GM19372 (cell line): ENCODE measurements at regions not wholly inside any gene's neighbourhood (a gene's known extent, or its start where the extent isn't known, plus 50 kb on each side); places are given as distances from the start of the nearest gene placed in this dataset.
A peak's percentile ranks its signal among the peaks of the same experiment; 100 is the strongest.

Experiments
- ATAC-seq: cut with Tn5 transposase; IDR thresholded peaks from one replicate; pipeline ENCODE4 v1.9.1; 2021; ENCODE audit warnings: mild to moderate bottlenecking, low read depth, moderate library complexity; ENCODE audit not compliant: unreplicated experiment

- no peak for ATAC-seq
Observed at GRCh38 chr5:143569722-143570567, 166.5 kb upstream of the NR3C1 start.

GRCh38 chr5:143569213-143569701, 165.8 kb upstream of the NR3C1 start:
- ATAC-seq, result no peak

GRCh38 chr5:143567583-143568504, 164.4 kb upstream of the NR3C1 start:
- no peak for ATAC-seq

GRCh38 chr5:143566139-143566538, 162.7 kb upstream of the NR3C1 start:
- no peak for ATAC-seq

- peak; percentile 99 for ATAC-seq
Observed at GRCh38 chr5:143564417-143564816, 160.9 kb upstream of the NR3C1 start.

GRCh38 chr5:143562935-143563334, 159.4 kb upstream of the NR3C1 start:
- no peak for ATAC-seq

GRCh38 chr5:143561219-143561618, 157.7 kb upstream of the NR3C1 start:
- no peak for ATAC-seq

GRCh38 chr5:143560378-143560777, 156.9 kb upstream of the NR3C1 start:
- ATAC-seq, result no peak

GRCh38 chr5:143559586-143560109, 156.2 kb upstream of the NR3C1 start:
- ATAC-seq, result no peak

GRCh38 chr5:143558048-143558447, 154.6 kb upstream of the NR3C1 start:
- ATAC-seq, result no peak

- no peak for ATAC-seq
Observed at GRCh38 chr5:143557061-143557818, 153.8 kb upstream of the NR3C1 start.

- ATAC-seq, result no peak
Observed at GRCh38 chr5:143554918-143555477, 151.5 kb upstream of the NR3C1 start.

- no peak for ATAC-seq
Observed at GRCh38 chr5:143554187-143554717, 150.8 kb upstream of the NR3C1 start.

- no peak for ATAC-seq
Observed at GRCh38 chr5:143552680-143553079, 149.2 kb upstream of the NR3C1 start.

GRCh38 chr5:143551820-143552251, 148.3 kb upstream of the NR3C1 start:
- ATAC-seq, result no peak

- ATAC-seq, result no peak
Observed at GRCh38 chr5:143550986-143551630, 147.6 kb upstream of the NR3C1 start.

- no peak for ATAC-seq
Observed at GRCh38 chr5:143547342-143547741, 143.9 kb upstream of the NR3C1 start.

GRCh38 chr5:143546394-143546793, 142.9 kb upstream of the NR3C1 start:
- ATAC-seq, result no peak

- ATAC-seq, result no peak
Observed at GRCh38 chr5:143544606-143545005, 141.1 kb upstream of the NR3C1 start.
